GM12878 (cell line): ENCODE measurements at regions not wholly inside any gene's neighbourhood (a gene's known extent, or its start where the extent isn't known, plus 50 kb on each side); places are given as distances from the start of the nearest gene placed in this dataset.

Experiments
- ATAC-seq: fragments of 200-7000 bp; cut with Tn5 transposase; 3 replicates; pipeline ENCODE4 v1.9.1; 2020; ENCODE audit warnings: mild to moderate bottlenecking, moderate library complexity
- BruUV-seq: library from RNA; stranded (reverse); fragments of 400-500 nt; replicated peaks from 2 replicates; lab custom pipeline; 2021; lab: Mats Ljungman, UMichigan
- CTCF ChIA-PET: fragments of 300-600 bp; sonication (Branson Sonifier 250); formaldehyde crosslinking; extraction: SDS; loops from one replicate; lab custom pipeline; 2021; ENCODE audit warnings: inconsistent platforms; lab: Yijun Ruan, JAX
- POLR2A ChIA-PET: fragments of 350-600 bp; formaldehyde crosslinking; extraction: SDS; loops from one replicate; lab custom pipeline; 2021; ENCODE audit warnings: inconsistent platforms; lab: Charles Lee
- RAD21 ChIA-PET: fragments of 300-600 bp; sonication (Branson Sonifier 250); formaldehyde crosslinking; loops from one replicate; lab custom pipeline; 2023; ENCODE audit warnings: antibody characterized with exemption; ENCODE audit not compliant: unreplicated experiment; lab: Charles Lee
- SMC1A ChIA-PET: fragments of 300-600 bp; sonication (Branson Sonifier 250); formaldehyde crosslinking; loops from one replicate; lab custom pipeline; 2023; ENCODE audit not compliant: unreplicated experiment, uncharacterized antibody; lab: Charles Lee
- DNase-seq: peaks from one replicate; pipeline ENCODE4 v3.0.0-alpha.2; 2011; ENCODE audit warnings: low read depth, low spot score
- FAIRE-seq: peaks from 3 replicates; lab custom pipeline; 2011; peaks lifted over from hg19 to GRCh38; lab: Jason Lieb, UNC
- H2AFZ ChIP-seq: 2 replicates; pipeline ENCODE4 v1.6.0; 2011; ENCODE audit warnings: low read depth, low read length, control low read depth; ENCODE audit not compliant: control insufficient read depth
- H3K27ac ChIP-seq: 2 replicates; pipeline ENCODE4 v1.5.1; 2011; ENCODE audit warnings: control low read depth; ENCODE audit not compliant: control insufficient read depth, insufficient read depth
- H3K27me3 ChIP-seq, 2 experiments: replicated peaks in 1 of 2; 2 replicates each; pipeline versions ENCODE4 v1.6.0 to v1.6.1; 2011; ENCODE audit warnings: low read length in 1 of 2; ENCODE audit not compliant: control insufficient read depth in 2 of 2, insufficient read depth in 2 of 2
- H3K36me3 ChIP-seq, 2 experiments: 2 replicates each; pipeline ENCODE4 v1.5.1; 2011; ENCODE audit warnings: low read length in 1 of 2; ENCODE audit not compliant: control insufficient read depth in 2 of 2, insufficient read depth in 2 of 2
- H3K4me1 ChIP-seq: 2 replicates; pipeline ENCODE4 v1.6.1; 2011; ENCODE audit warnings: mild to moderate bottlenecking, low read length, moderate library complexity, mixed read lengths; ENCODE audit not compliant: control insufficient read depth, insufficient read depth
- H3K4me2 ChIP-seq: 2 replicates; pipeline ENCODE4 v1.6.0; 2011; ENCODE audit warnings: control low read depth; ENCODE audit not compliant: control insufficient read depth, insufficient read depth
- H3K4me3 ChIP-seq: fragments of 200-600 bp; sonication (generic); 2 replicates; pipeline ENCODE4 v1.5.1; 2016
- H3K79me2 ChIP-seq: 2 replicates; pipeline ENCODE4 v1.6.0; 2011; ENCODE audit warnings: low read length; ENCODE audit not compliant: control insufficient read depth, insufficient read depth
- H3K9ac ChIP-seq: 2 replicates; pipeline ENCODE4 v1.8.0; 2011; ENCODE audit warnings: low read length, control low read depth, mixed read lengths; ENCODE audit not compliant: control insufficient read depth, insufficient read depth
- H3K9me3 ChIP-seq: replicated peaks from 3 replicates; pipeline ENCODE4 v1.5.1; 2011; ENCODE audit warnings: mild to moderate bottlenecking, low read length; ENCODE audit not compliant: control insufficient read depth, insufficient read depth
- H4K20me1 ChIP-seq: 2 replicates; pipeline ENCODE4 v1.6.0; 2011; ENCODE audit not compliant: control insufficient read depth, insufficient read depth
- ATF3 ChIP-seq: IDR thresholded peaks from 2 replicates; pipeline ENCODE4 v1.6.1; 2011; ENCODE audit warnings: low read depth, mild to moderate bottlenecking, low read length, moderate library complexity, borderline replicate concordance; ENCODE audit errors: extremely low read depth
- CHD2 ChIP-seq: IDR thresholded peaks from 2 replicates; pipeline ENCODE4 v1.6.1; 2011; ENCODE audit warnings: low read depth, low read length, improper control_type of control experiment, borderline replicate concordance
- E4F1 ChIP-seq: fragments of 450-650 bp; IDR thresholded peaks from 2 replicates; pipeline ENCODE4 v1.6.1; 2018; ENCODE audit warnings: borderline replicate concordance, mild to moderate bottlenecking; ENCODE audit not compliant: partially characterized antibody
- ESRRA ChIP-seq: IDR thresholded peaks from 2 replicates; pipeline ENCODE4 v1.6.1; 2012; ENCODE audit warnings: mild to moderate bottlenecking, low read length, improper control_type of control experiment
- GABPA ChIP-seq: IDR thresholded peaks from 2 replicates; pipeline ENCODE4 v1.6.1; 2014; ENCODE audit warnings: antibody characterized with exemption, low read depth, mild to moderate bottlenecking, inconsistent platforms
- HDAC6 ChIP-seq: fragments of 200-600 bp; sonication (generic); IDR thresholded peaks from one replicate; pipeline ENCODE4 v1.8.0; 2017; ENCODE audit warnings: antibody characterized with exemption; ENCODE audit not compliant: unreplicated experiment
- HDGF ChIP-seq: fragments of 450-650 bp; IDR thresholded peaks from 2 replicates; pipeline ENCODE4 v1.6.1; 2016; ENCODE audit warnings: antibody characterized with exemption
- IRF3 ChIP-seq: fragments of 450-650 bp; IDR thresholded peaks from 2 replicates; pipeline ENCODE4 v1.6.1; 2014; ENCODE audit warnings: mild to moderate bottlenecking
- KDM1A ChIP-seq: fragments of 200-600 bp; sonication (generic); IDR thresholded peaks from 2 replicates; pipeline ENCODE4 v1.6.1; 2016; ENCODE audit warnings: borderline replicate concordance
- LARP7 ChIP-seq: fragments of 450-650 bp; IDR thresholded peaks from 2 replicates; pipeline ENCODE4 v1.6.1; 2017; ENCODE audit warnings: mild to moderate bottlenecking
- MTA3 ChIP-seq: IDR thresholded peaks from 2 replicates; pipeline ENCODE4 v1.6.1; 2012; ENCODE audit warnings: low read length, inconsistent platforms, borderline replicate concordance
- MXI1 ChIP-seq: fragments of 150-350 bp; IDR thresholded peaks from 2 replicates; pipeline ENCODE4 v1.6.1; 2011; ENCODE audit warnings: low read depth, mild to moderate bottlenecking, inconsistent platforms, low read length, improper control_type of control experiment
- MYB ChIP-seq: fragments of 150-350 bp; IDR thresholded peaks from 2 replicates; pipeline ENCODE4 v1.6.1; 2014; ENCODE audit warnings: mild to moderate bottlenecking, low read depth, low read length, borderline replicate concordance
- POU2F2 ChIP-seq: IDR thresholded peaks from 3 replicates; pipeline ENCODE4 v1.6.1; 2011; ENCODE audit warnings: low read depth, mild to moderate bottlenecking, low read length, borderline replicate concordance
- RCOR1 ChIP-seq: conservative IDR thresholded peaks from 2 replicates; pipeline ENCODE4 v1.6.1; 2012; ENCODE audit warnings: low read depth, low read length, improper control_type of control experiment
- SIX5 ChIP-seq: IDR thresholded peaks from 2 replicates; pipeline ENCODE4 v1.6.1; 2011; ENCODE audit warnings: mild to moderate bottlenecking, low read depth, low read length, moderate library complexity; ENCODE audit not compliant: severe bottlenecking
- TAF1 ChIP-seq: IDR thresholded peaks from 2 replicates; pipeline ENCODE4 v1.6.1; 2011; ENCODE audit warnings: mild to moderate bottlenecking, low read depth, low read length, borderline replicate concordance
- TCF12 ChIP-seq: IDR thresholded peaks from 2 replicates; pipeline ENCODE4 v1.6.1; 2011; ENCODE audit warnings: low read depth, mild to moderate bottlenecking, low read length
- WRNIP1 ChIP-seq: IDR thresholded peaks from 2 replicates; pipeline ENCODE4 v1.6.1; 2011; ENCODE audit warnings: low read depth, low read length, improper control_type of control experiment, borderline replicate concordance
- ZZZ3 ChIP-seq: IDR thresholded peaks from 2 replicates; pipeline ENCODE4 v1.6.1; 2011; ENCODE audit warnings: low read depth; ENCODE audit not compliant: control insufficient read depth, insufficient read length
- WGBS: methylation state at CpG from one replicate; pipeline ENCODE4 v1.1.6; 2016; ENCODE audit warnings: low lambda C conversion rate; ENCODE audit not compliant: insufficient replicate concordance, insufficient coverage; ENCODE audit errors: missing lambda C conversion rate; 5-methylcytosine and 5-hydroxymethylcytosine counted together
- in situ Hi-C: fragments of 300-500 bp; cut with MboI; formaldehyde crosslinking; loops from 9 replicates; pipeline ENCODE4 v1.14.3; 2018; ENCODE audit warnings: mixed read lengths
- intact Hi-C: fragments of 100-400 bp; cut with micrococcal nuclease; formaldehyde crosslinking; loops from one replicate; pipeline ENCODE4 v1.14.2; 2022; ENCODE audit not compliant: unreplicated experiment

GRCh38 chr6:85193339-85193738, 256.5 kb upstream of the NT5E start (continued):
- TF ChIP-seq MTA3 (no peak), ESRRA (no peak), KDM1A (no peak), WRNIP1 (no peak), E4F1 (no peak), ZZZ3 (no peak)

DNA sequence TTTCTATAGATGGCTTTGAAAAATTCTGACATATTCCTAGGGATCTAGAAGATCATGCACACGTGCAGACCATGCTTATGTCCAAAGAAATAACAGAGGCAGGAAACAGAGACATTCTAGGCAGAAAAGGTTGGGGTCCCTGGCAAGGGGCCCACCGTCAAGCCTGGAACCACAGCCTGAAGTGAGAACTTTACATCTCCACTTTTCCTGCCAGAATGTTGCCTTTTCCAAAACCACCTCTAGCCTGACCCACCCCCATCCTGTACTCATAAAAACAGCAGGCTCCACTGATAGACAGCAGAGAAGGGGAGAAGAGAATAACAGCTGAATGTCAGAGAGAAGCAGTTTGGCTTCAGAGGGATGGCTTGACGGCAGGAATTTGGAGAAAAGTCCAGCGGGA, 257.3 kb upstream of the NT5E start:
- no TSS peak for BruUV-seq
- intact Hi-C loops (no loop called here), in situ Hi-C loops (no loop called here)
- no peaks in the 10 kb centered on the region for H3K27me3 ChIP-seq
- WGBS: 36% methylated on average over 4 of the region's 4 CpGs
- RAD21 ChIA-PET: no interaction called here
- H3K4me2 ChIP-seq: no peak overlapping the region
- H3K4me3 ChIP-seq: no peak overlapping the region
- CTCF ChIA-PET: interaction anchor here (0.7 kb wide), 1 partner anchor 35 kb away, joined by 3 read pairs; no protein-coding TSS in a partner anchor
- H3K79me2 ChIP-seq: no peaks in the 10 kb centered on the region
- H3K9ac ChIP-seq: no peak overlapping the region
- DNase-seq (no peak), ATAC-seq (no peak), FAIRE-seq (no peak)
- no peaks in the 10 kb centered on the region for H3K4me1 ChIP-seq
- no peaks in the 10 kb centered on the region for H4K20me1 ChIP-seq
- no peak overlapping the region for H3K27ac ChIP-seq
- H3K36me3 ChIP-seq: no peaks in the 10 kb centered on the region
- H2AFZ ChIP-seq: no peak overlapping the region
- SMC1A ChIA-PET: no interaction called here
- H3K9me3 ChIP-seq: no peaks in the 10 kb centered on the region
- POLR2A ChIA-PET: no interaction called here
- no peak for TF ChIP-seq MTA3
- no peak for TF ChIP-seq LARP7
- TF ChIP-seq ATF3: no peak
- TF ChIP-seq HDAC6: no peak
- TF ChIP-seq RCOR1: no peak
- TF ChIP-seq HDGF: no peak
- TF ChIP-seq TAF1: no peak
- TF ChIP-seq GABPA: no peak
- TF ChIP-seq SIX5: no peak
- no peak for TF ChIP-seq MYB
- no peak for TF ChIP-seq TCF12
- no peak for TF ChIP-seq IRF3
- TF ChIP-seq MXI1: no peak
- TF ChIP-seq CHD2: no peak
- no peak for TF ChIP-seq POU2F2
